ENCODE measurements at regions not wholly inside any gene's neighbourhood (a gene's known extent, or its start where the extent isn't known, plus 50 kb on each side); places are given as distances from the start of the nearest gene placed in this dataset.

GRCh38 chr1:209444961-209445360 is 138.6 kb upstream of the CAMK1G start:
- no peak for ATAC-seq

- ATAC-seq = no peak
These were observed 137.9 kb upstream of the CAMK1G start for GRCh38 chr1:209445576-209445975.

GRCh38 chr1:209446356-209446755 is 137.2 kb upstream of the CAMK1G start:
- ATAC-seq = no peak

GRCh38 chr1:209454340-209454994 is 129.0 kb upstream of the CAMK1G start:
- ATAC-seq = no peak

GRCh38 chr1:209455145-209455544 is 128.4 kb upstream of the CAMK1G start:
- ATAC-seq = no peak

- ATAC-seq = no peak
These were observed 127.7 kb upstream of the CAMK1G start for GRCh38 chr1:209455661-209456358.

- ATAC-seq = no peak
These were observed 126.6 kb upstream of the CAMK1G start for GRCh38 chr1:209456878-209457277.

GRCh38 chr1:209457401-209458125 is 126.0 kb upstream of the CAMK1G start:
- no peak for ATAC-seq

- no peak for ATAC-seq
These were observed 124.6 kb upstream of the CAMK1G start for GRCh38 chr1:209458921-209459320.

- no peak for ATAC-seq
These were observed 122.3 kb upstream of the CAMK1G start for GRCh38 chr1:209461168-209461567.

GRCh38 chr1:209462433-209462832 is 121.1 kb upstream of the CAMK1G start:
- ATAC-seq = no peak

GRCh38 chr1:209463441-209463840 is 120.1 kb upstream of the CAMK1G start:
- no peak for ATAC-seq

- no peak for ATAC-seq
These were observed 110.5 kb upstream of the CAMK1G start for GRCh38 chr1:209473025-209473424.

- no peak for ATAC-seq
These were observed 103.2 kb upstream of the CAMK1G start for GRCh38 chr1:209480345-209480744.

- ATAC-seq = no peak
These were observed 99.8 kb upstream of the CAMK1G start for GRCh38 chr1:209483691-209484090.

GRCh38 chr1:209484429-209484828 is 99.1 kb upstream of the CAMK1G start:
- ATAC-seq = no peak

- peak; percentile 96 for ATAC-seq
These were observed 98.3 kb upstream of the CAMK1G start for GRCh38 chr1:209485167-209485566.

GRCh38 chr1:209485751-209486150 is 97.8 kb upstream of the CAMK1G start:
- ATAC-seq = no peak

GRCh38 chr1:209486861-209487593 is 96.5 kb upstream of the CAMK1G start:
- ATAC-seq = no peak

GRCh38 chr1:209490013-209490412 is 93.5 kb upstream of the CAMK1G start:
- ATAC-seq = peak; percentile 59

- no peak for ATAC-seq
These were observed 92.5 kb upstream of the CAMK1G start for GRCh38 chr1:209491031-209491430.

- ATAC-seq = no peak
These were observed 92.0 kb upstream of the CAMK1G start for GRCh38 chr1:209491496-209491895.

GRCh38 chr1:209491897-209492296 is 91.6 kb upstream of the CAMK1G start:
- no peak for ATAC-seq

All from esophagus mucosa (tissue), 1 donor.